ENCODE measurements at regions not wholly inside any gene's neighbourhood (a gene's known extent, or its start where the extent isn't known, plus 50 kb on each side); places are given as distances from the start of the nearest gene placed in this dataset.

DNA sequence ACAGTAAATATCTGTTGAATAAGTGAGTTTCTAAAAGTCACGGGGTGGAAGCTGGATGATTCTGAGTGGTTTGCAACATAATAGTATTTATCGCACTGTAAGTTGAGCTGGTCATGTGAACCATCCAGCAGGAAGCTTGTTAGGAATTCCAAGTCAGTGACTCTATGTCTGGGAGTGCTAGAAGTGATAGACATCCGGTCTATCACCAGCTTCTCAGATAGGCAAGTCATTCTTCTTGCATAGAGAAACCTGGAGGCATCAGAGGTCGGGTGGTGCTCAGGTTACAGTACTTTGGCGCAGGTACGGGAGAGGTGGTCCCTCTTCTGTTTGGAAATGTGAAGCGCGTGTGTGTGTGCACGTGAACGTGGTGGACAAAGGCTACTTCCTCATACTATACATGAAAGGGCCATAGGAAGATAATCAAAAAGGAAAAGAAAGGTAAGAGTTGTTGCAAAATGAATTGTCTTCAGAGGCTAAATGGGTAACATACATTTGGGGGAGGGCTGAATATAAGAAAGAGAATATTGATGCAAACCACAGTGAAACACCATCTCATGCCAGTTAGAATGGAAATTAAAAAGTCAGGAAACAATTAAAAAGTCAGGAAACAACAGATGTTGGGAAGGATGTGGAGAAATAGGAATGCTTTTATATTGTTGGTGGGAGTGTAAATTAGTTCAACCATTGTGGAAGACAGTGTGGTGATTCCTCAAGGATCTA lies 299.3 kb upstream of the ZFP64 start:
- no peak for DNase-seq (ENCODE audit: low read depth)

DNA sequence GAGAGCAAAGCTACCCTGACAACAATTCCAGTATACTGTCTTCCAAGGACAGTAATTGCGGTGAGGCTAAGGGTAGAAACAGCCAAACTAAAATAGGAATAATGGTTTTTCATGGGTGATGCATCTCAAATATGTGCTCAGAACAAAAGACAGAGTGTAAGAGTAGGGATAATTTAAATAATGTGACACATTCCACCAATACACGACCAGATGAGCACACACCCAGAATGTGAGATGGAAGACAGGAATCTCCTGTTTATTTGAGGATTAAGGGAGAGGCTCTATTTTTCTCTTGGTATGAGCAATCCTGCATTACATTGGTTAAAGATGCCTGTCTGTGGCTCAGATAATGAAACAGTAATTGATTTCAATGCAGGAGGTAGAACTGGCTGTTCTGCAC lies 292.9 kb upstream of the ZFP64 start:
- no peak for DNase-seq (ENCODE audit: low read depth)

DNA sequence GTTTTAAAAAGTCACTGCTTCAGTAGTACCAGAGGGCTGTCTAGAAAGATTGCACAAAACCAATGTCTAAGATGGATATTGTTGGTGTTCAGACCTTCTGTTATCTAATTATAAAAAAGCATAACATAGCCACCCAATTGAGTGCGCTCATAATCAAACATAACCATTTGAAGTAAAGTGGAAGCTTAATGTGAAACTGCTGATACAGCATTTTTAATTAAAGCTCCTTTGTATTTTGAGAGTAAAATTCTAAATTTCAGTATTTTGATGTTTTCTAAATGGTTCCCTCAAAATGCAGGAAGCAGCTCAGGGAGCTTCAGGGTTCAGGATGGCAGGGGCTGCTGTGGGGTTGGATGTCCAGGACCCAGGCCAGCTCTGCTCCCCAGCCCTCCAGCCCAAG lies 291.8 kb upstream of the ZFP64 start:
- DNase-seq (ENCODE audit: low read depth), result no peak

DNA sequence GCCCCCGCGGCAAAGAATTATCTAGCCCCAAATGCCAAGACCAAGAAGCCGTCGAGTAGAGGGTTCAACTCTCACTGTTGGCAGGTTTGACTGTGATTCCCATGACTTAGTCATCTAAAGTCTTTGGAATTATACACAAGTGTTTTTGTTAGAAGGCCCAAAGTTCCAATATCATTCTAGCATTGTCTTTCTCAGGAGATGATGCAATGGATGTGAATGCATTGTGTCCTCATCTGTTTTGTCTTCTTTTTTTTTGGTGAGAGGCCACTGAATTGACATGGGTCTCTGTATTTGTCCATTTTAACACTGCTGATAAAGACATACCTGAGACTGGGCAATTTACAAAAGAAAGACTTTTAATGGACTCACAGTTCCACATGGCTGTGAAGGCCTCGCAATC lies 290.5 kb upstream of the ZFP64 start:
- no peak for DNase-seq (ENCODE audit: low read depth)

DNA sequence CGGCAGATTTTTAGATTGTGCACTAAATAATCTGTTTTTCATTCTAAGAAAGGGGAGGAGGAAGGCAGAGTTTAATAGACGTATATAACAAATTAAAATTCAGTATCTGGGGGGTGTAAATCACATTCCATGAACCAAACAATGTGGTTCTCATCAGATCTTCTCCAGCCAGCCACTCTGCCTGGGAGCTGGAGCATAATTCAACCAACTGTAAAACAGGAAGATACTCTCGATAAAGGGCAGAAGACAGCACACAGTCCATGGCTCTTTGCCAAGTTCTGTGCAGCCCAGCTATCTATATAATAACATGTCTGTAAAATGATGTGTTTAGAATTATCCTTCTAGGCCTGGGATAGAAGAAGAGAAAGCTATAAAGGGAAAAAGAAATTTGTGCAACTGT lies 289.9 kb upstream of the ZFP64 start:
- DNase-seq (ENCODE audit: low read depth), result no peak

DNA sequence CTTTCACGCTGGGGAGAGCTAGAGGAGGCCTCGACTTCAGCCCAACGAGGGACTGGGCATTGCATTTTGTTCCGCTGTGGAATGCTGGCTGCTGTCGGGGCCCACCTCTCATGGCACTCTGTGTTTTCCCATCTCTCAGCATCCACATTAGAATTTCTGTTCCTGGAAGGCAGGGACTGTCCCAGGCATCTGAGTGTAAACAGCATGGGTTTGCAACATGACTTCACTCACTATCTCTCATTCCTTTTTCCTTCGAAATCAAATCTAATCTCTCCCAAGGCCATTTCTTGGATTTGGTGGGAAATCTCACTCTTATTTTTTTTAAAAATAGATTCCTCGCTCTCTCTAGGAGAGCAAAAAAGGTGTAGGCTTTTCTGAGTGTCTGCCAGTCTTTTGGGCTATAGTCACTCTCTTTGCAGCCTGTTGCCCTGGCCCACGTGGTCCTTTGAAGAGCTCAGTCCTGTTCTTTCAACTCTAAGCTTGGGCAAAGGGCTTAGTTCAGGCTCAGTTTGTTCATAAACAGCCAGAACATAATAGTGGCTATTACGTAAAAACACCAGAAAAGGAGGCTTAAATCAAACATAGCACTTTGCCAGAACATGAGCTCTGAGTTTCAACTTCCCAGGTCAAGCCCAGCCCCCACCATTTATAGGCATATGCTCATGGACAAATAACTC lies 284.6 kb upstream of the ZFP64 start:
- no peak for DNase-seq (ENCODE audit: low read depth)

DNA sequence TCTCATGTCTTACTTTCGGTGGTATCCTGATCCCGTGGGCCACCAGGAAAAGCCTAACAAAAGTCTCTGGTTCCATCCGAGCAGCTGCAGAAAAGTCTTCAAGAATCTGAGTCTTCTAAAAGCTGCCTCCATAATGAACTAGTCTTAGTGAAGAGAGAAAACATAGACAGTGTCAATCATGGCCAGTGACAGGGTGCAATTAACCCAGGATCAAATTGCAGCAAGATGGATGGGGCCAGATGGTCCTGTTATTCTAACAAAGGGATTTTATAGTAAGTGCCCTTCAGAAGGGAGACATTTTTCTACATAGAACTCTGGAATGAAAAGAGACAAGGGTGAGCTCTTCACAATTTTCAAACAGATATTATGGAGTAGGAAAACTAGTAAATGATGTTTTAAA lies 281.6 kb upstream of the ZFP64 start:
- no peak for DNase-seq (ENCODE audit: low read depth)

DNA sequence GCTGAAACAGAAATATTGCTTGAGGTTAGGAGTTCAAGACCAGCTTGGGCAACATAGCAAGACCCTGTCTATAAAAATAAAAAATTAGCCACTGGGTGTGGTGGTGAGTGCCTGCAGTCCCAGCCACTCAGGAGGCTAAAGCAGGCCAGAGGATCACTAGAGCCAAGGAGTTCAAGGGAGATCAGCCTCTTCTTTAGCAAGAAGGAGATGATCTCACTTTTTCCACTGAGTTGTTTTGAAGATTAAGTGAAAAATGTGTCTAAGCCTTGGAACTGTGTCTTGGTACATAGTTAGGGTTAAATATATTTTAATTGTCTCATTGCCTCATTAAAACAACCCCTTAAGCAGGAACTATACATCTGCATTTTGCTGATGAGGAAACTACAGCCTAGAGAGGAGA lies 279.0 kb upstream of the ZFP64 start:
- no peak for DNase-seq (ENCODE audit: low read depth)

DNA sequence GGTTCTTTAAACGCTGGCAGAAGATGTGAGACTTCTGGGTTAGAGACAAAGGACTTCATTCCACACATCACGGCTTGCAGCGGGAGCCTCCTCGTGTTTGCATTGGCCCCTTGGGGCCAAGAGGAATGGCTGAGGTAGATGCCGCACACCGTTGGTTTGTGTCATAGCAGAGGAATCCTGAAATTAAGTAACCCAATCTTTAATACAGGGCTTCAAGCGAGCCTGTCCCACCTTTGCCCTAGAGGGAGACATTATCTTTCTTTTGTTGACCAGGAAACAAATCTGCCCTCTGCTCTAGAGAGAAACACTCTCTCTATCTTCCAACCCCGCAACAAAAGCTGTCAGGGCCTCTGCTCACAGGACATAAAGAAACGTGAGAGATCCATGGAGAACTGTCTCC lies 277.5 kb upstream of the ZFP64 start:
- DNase-seq (ENCODE audit: low read depth), result no peak

DNA sequence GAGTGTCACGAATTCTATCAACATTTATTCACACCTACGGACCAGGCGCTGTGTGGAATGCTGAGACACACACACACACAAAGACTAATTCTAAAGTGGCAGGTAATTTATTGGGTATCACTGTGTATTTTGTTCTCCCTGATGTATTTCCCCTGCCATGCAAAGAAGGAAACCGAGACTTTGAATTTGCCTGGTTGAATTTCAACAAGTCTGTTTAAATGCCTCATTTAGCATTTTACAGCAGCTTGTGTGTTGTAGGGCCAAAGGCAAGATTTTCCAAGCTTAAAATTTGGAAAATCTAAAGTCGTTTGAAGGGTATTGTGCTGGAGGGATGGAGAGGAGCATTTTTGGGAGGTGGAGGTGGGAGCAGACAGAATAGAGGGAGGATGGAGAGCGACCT lies 274.4 kb upstream of the ZFP64 start:
- no peak for DNase-seq (ENCODE audit: low read depth)

DNA sequence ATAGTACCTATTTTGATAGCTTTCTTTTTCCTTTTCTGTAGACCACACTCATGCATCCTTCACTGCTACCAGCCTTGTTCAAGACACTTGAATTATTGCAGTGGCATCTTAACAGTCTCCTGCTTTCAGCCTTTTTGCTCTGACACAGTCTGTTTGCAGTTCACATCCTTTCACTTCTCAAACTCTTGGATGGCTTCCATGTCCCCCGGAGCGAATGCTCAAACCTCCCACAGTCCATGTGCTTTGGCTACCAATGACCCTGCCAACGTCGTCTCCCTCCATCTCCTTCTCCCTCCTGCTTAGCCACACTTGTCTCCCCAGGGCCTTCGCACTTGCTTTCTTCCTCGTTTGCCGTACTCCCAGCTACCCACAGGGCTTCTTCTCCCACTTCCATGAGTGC lies 270.0 kb upstream of the ZFP64 start:
- DNase-seq (ENCODE audit: low read depth), result no peak

DNA sequence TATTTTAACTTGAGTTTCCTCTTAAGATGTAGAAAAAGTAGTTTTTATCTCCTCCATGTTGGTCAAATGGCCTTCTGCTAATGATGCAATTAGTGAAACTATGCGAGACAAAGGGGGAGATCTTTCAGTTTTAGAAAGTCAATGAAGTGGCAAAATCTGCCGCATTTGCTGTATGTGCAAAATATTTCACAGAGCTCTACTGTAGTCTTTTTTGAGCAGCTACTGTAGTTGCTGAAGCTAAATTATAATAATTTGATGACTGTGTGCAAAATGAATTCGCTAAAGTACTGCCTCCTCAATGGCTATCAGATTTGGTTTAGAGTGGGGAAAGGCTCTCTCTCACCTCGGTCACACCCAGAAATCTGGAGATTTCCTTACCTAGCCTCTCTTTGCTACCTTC lies 267.6 kb upstream of the ZFP64 start:
- DNase-seq (ENCODE audit: low read depth), result no peak

DNA sequence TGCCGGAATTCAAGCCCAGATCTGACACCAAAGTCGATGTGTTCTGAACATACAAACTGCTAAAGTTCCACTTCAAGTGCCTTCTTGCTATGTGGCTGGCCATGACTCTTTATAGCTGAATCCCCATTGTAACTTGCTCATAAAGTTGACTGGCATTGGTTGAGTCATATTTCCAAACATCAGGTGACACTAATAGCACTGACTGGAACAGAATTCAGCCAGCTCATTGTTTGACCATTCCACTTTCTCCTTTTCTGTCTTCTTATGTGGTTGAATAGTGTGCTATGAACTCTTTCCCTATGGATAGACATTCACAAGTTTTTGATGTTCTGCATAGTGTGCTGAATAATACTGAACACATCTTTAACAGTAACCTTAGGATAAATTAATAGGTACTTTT lies 266.2 kb upstream of the ZFP64 start:
- DNase-seq (ENCODE audit: low read depth), result no peak

DNA sequence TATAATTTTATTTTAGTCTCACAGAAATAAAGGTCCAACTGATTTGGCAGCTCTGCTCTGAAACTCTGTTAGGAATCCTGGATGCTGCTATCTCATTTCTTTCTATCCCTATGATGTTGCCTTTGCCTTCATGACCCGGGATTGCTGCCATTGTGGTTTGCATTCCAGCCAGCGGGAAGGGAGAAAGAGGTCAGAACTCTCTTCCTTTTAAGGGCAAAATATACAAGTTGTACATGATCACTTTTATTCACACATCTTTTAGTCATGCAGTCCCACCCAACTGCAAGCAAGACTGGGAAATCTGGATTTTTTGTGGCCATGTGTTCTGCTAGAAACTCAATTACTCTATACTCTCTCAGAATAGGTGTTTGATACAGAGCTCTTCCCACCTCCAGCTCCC lies 263.1 kb upstream of the ZFP64 start:
- no peak for DNase-seq (ENCODE audit: low read depth)

DNA sequence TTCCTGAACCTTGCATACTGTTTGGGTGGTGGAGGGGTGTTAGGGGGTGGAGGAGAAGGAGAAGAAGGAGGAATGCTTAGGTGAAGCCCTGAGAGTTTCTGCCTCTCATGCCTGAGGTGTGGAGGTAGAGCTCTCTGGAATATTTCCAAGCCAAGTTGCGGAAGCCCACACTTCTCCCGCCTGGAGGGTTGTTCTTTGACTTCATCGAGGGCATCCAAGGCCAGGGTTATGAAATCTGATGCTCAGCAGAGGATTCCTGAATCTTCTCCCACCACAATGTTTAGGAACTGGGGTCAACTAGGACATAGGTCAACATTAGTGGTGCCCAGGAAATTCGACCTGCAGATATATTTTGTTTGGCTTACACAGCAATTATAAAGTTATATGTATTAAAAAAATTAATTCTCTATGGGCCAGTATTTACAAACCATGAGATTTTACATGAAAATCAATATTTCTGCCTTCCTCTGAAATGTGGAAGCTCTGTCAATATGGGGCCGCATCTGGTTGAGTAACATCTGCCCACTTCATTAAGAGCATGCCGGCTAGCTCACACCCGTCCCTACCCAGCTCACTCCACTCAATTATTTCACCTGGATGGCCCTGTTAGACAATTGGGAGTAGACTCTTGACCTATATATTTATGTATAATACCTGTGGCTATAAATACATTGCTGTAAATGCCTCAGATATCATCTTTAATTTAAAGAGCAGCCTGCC lies 257.1 kb upstream of the ZFP64 start:
- DNase-seq (ENCODE audit: low read depth), result no peak

DNA sequence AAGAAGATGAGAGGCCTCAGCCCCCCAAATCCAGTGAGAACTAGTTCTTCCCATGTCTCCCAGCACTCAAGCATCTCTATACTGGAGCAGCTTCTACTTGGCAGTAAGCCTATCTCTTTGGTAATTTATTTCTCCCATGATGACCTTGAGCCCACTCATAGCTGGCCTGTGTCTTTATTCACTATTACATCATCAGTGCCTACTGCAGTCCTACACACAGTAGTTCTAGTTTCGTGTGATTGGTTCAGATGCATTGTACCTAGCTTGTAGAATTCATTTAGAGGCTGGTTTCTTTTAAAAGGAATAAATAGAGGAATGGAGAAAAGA lies 255.6 kb upstream of the ZFP64 start:
- no peak for DNase-seq (ENCODE audit: low read depth)

DNA sequence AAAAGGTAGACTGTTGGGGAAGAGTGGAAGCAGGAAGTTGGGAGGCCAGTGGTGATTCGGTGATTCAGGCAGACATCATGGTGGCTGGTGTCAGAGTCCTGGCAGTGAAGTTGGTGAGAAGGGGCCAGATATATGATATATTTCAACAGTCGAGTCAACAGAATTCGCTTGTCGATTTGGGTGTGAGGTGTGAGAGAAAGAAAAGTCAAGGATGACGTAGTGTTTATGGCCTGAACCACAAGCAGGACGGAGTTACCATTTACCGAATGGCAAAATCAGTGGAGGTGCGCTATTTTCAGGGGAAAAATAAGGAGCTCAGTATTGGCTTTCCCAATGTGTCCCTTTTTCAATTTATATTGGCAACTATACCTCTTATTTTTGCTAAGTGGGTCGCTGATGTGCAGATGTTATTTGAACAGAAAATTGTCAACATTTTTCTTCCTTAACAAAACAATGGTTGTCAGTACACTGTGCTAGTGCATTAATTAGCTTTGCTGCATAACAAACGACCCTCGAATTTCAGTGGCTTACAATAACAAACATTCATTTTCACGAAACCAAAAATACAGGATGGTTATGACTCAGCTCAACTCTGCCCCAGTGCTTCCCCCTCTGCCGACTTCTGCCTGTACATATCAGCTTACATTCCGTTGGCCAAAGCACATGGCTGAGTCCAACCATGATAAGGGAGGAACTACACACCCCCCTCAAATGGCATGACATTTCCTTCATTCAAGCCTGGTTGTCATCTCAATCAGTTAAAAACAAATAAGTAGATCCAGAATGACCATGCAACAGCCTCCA lies 255.0 kb upstream of the ZFP64 start:
- no peak for DNase-seq (ENCODE audit: low read depth)

DNA sequence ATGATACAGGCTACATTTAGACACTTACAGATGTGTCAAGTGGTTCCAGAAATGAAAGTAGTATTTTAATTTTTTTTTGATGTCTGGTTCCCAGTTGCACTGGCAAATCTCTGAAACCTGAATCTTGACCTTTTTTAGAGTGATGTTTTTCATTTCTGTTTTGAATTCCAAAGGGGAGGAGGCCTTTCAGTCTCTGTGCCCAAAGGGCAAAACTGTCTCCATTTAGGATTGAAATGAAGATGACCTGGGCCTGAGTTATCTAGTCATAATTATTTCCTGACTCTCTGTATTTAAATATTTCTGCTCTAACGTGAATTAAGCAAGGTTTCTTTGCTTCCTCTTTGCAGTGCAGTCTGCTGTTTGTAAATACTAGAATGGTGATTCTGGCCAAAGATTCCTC lies 252.9 kb upstream of the ZFP64 start:
- DNase-seq (ENCODE audit: low read depth), result no peak

DNA sequence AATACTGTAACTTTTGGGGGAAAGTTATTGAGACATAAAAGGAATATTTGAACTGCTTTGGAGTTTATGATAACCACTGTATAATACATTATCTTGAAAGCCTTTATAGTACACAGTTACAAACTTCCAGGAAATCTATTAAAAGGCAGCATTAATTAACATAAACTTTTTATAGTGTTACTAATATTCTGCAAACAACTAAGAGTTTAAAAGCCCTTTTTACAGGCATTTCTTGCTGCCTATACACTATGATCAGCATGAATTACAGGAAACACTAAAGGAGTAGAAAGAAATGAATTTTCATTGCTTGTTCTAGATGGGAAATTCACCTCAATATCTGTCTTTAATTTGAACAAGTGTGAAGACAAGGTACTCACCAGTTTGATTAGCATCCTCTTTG lies 252.3 kb upstream of the ZFP64 start:
- no peak for DNase-seq (ENCODE audit: low read depth)

DNA sequence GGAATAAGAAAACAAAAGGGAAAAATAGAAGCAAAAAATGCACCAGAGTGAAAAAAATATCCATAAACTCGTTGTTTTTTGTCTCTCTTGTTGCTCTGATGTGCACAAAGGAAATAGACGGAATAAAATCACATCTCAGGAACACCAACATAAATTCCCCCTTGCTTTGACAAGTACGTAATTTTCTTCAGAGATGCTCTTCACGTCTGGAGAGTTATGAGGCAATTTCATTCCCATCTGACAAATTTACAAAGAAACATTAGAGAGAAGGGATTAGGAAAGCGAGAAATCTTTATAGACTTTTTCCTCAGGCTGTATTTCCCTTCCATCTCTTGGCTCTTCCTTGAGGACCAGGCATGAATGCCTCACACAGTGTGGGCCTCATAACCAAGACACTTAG lies 250.1 kb upstream of the ZFP64 start:
- DNase-seq (ENCODE audit: low read depth), result no peak

DNA sequence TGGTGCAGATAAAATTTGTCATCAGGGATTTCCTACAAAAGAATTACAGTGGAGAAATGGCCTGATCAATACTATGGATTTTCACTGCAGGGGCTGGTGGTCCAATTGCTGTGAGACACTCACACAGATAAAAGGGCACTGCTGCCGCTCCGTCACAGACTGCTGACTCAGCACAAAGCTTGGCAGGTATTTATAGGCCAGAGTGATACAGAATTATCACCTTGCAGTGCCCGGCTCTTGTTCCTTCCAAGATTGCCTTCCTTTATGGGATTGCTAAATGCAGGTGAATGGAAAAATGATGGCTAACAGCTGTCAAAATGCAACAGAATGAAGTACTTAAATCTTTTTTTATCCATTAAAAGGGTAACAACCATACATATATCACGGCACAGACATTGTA lies 247.8 kb upstream of the ZFP64 start:
- no peak for DNase-seq (ENCODE audit: low read depth)

DNA sequence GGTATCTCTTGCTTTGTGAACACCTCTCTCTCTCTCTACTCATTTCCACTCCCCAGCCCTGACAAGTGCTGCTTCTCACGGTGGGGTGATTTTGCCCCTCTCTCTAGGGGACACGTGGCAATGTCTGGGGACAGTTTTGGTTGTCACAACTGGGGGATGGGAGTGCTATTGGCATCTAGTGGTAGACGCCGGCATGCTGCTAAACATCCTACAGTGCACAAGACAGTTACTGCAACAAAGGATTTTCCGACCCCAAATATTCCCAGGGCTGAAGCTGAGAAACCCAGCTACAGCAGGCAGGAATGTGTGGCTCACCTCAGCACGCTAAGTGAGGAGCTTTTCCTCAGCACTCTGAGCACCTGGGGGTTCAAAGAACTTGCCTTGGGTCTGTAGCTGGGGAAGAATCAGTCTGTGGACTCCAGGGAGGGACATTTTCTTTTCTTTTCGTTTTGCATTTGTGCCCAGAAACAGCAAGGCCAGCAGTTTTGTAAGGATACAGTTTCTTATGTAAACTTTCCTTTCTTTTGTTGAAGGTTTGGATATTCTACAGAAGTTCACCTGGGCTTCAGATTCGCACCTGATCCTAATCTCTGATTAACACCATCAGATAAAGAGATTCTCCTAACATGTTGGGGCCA lies 246.9 kb upstream of the ZFP64 start:
- DNase-seq (ENCODE audit: low read depth), result no peak
